ENCODE measurements at regions not wholly inside any gene's neighbourhood (a gene's known extent, or its start where the extent isn't known, plus 50 kb on each side); places are given as distances from the start of the nearest gene placed in this dataset.
A peak's percentile ranks its signal among the peaks of the same experiment; 100 is the strongest.

DNA sequence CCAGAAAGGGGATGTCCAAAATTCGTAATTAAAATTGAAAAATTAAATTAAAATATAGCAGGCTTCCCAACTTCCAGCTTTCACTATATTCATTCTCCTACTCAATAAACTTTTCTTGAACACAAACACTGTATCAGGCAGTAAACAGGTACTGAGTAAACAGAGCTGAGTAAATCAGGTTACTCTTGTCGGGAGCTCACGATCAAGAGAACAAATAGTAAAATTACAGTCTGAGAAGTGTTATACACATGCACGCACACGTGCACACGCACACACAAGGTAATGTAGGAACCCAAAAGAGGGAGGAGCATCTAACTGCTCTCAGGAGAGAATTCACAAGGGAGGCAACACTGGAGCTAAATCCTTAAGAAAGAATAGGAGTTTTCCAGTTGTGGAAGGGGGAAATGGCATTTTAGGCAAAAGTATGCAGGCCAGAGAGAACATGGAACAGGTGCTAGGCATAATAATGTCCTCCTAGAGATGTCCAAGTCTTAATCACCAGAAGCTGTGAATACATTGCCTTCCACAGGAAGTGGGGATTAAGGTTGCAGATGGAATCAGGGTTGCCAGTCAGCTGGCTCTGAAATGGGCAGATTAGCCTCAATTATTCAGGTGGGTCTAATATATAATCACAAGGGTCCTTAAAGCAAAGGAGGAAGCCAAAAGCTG, 598.8 kb upstream of the BRINP1 start:
- DNase-seq (ENCODE audit: low spot score), result no peak
- in situ Hi-C loops (cut with HindIII; ENCODE audit: low sequenced_read_pairs), result no loop called here

DNA sequence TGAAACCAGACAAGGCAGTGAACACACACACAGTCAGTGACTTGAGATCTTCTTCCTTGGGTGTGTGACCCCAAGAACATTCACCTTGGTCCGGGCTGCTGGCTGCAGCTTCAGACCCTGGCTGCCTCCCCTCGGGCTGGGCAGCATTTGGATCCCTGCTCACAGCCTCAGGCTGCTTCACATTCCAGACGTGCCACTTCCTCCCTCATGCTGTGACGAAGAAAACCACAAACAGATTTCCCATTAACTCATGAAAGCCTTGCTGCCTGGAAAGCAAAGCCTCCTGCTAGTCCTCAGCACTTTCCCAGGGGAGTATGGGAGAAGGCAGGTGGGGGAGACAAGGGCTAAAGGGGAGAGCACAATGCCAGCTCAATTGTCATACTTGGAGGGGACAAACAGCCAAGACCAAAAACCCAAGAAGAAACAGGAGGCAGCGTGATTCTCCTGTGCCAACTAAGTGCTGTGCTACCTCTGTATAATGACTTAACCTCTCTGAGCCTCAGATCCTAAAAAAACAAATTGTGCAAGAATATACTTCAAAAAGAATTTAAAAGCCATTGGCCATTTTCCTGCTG, 594.6 kb upstream of the BRINP1 start:
- DNase-seq (ENCODE audit: low spot score), result no peak
- in situ Hi-C loops (cut with HindIII; ENCODE audit: low sequenced_read_pairs), result no loop called here

DNA sequence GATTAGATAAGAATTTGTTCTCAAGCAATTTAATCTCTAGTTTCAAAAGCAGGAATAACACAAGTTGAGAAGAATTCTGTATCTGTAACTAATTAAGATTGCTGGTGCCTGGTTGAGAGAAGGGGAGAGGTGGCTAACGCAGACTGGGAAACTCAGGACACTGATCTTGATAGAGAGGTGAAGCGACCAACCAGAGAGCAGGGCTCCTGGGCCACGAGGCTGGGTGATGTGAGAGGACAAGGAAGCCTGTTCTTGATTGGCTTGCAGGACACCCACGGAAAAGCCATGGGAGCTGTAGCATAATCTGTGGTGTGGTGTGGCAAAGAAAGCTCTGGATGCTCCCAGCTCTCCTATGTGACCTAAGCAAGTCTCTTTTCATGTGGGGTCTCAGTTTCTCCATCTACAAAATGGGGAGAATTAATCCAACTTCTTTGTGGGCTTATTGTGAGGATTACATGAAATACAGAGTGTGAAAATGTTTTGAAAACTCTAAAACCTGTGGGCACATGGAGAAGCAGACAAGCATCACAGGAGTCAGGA, 594.1 kb upstream of the BRINP1 start:
- no peak for DNase-seq (ENCODE audit: low spot score)
- in situ Hi-C loops (cut with HindIII; ENCODE audit: low sequenced_read_pairs), result no loop called here

GRCh38 chr9:119961774-119962424, 592.7 kb upstream of the BRINP1 start:
- DNase-seq (ENCODE audit: low spot score), result no peak
- in situ Hi-C loops (cut with HindIII; ENCODE audit: low sequenced_read_pairs), result no loop called here

GRCh38 chr9:119959846-119960545, 590.8 kb upstream of the BRINP1 start:
- peak; percentile 88 for DNase-seq (ENCODE audit: low spot score)
- in situ Hi-C loops (cut with HindIII; ENCODE audit: low sequenced_read_pairs), result no loop called here

- in situ Hi-C loops (cut with HindIII; ENCODE audit: low sequenced_read_pairs), result no loop called here
- no peak for DNase-seq (ENCODE audit: low spot score)
Observed at GRCh38 chr9:119956111-119956510, 586.9 kb upstream of the BRINP1 start.

GRCh38 chr9:119955276-119955675, 586.0 kb upstream of the BRINP1 start:
- in situ Hi-C loops (cut with HindIII; ENCODE audit: low sequenced_read_pairs), result no loop called here
- no peak for DNase-seq (ENCODE audit: low spot score)

GRCh38 chr9:119951591-119951990, 582.4 kb upstream of the BRINP1 start:
- in situ Hi-C loops (cut with HindIII; ENCODE audit: low sequenced_read_pairs), result no loop called here

DNA sequence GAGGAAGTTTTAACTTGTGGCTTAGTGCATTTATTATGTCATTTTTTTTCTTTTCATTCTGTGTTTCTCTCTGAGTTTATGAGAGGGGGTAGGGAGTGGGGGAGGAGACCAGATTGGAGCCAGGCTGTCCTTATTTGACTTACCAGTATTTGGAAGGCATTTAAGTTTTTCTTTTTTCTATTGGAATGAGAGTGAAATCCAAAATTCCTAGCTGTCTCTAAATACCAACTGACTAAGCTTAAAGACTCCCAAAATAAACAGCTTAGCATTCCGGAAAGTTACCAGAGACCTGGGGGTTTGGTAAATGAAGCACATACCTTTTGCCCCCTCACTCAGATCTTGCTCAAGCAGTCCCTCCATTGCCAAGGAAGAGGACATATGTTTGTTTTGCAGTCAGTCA, 581.9 kb upstream of the BRINP1 start:
- DNase-seq (ENCODE audit: low spot score), result no peak
- in situ Hi-C loops (cut with HindIII; ENCODE audit: low sequenced_read_pairs), result no loop called here

More at GRCh38 chr9:119951591-119951990, 582.4 kb upstream of the BRINP1 start:
- DNase-seq (ENCODE audit: low spot score), result no peak

GRCh38 chr9:119945686-119946085, 576.5 kb upstream of the BRINP1 start:
- in situ Hi-C loops (cut with HindIII; ENCODE audit: low sequenced_read_pairs), result no loop called here
- no peak for DNase-seq (ENCODE audit: low spot score)

GRCh38 chr9:119941091-119941490, 571.9 kb upstream of the BRINP1 start:
- in situ Hi-C loops (cut with HindIII; ENCODE audit: low sequenced_read_pairs), result no loop called here
- DNase-seq (ENCODE audit: low spot score), result peak; percentile 97

DNA sequence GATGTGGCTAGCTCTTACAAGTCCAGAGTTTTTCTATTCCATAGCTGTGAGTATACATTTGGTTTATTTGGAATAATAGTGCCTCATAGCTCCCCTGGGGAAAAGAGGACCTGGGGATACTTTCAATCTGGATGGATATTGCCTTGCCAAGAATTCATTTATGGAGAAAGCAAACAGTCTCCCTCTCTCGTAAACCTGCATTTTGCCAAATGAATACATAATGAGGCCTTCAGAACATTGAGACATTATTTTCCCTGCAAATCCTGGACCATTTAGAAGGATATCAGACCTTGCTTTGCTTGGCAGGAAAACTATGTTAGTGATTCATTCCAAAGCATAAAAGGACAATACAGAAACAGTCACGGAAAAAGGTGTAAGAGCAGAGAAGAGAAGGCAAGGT, 569.6 kb upstream of the BRINP1 start:
- in situ Hi-C loops (cut with HindIII; ENCODE audit: low sequenced_read_pairs), result no loop called here
- DNase-seq (ENCODE audit: low spot score), result peak; percentile 84

DNA sequence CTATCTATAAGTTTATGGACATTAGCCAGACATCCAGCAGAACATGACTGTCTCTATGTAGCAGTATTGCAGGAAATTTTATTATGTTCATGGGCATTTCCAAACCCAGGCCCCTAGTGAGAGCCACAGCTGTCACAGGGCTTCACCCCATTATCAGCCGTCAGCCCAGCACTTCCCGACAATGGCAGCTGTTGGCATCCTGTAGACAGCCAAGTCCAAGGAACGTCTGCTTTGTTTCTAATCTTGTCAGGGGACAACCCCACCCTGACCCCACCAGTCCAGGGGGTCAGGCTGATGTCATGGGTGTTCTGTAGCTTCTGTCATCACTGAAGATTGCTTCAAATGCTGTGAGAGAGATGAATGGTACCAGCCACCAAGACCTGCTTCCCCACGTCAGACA, 565.3 kb upstream of the BRINP1 start:
- DNase-seq (ENCODE audit: low spot score), result no peak
- in situ Hi-C loops (cut with HindIII; ENCODE audit: low sequenced_read_pairs), result no loop called here

- no peak for DNase-seq (ENCODE audit: low spot score)
- in situ Hi-C loops (cut with HindIII; ENCODE audit: low sequenced_read_pairs), result no loop called here
Observed at GRCh38 chr9:119933191-119933590, 564.0 kb upstream of the BRINP1 start.

DNA sequence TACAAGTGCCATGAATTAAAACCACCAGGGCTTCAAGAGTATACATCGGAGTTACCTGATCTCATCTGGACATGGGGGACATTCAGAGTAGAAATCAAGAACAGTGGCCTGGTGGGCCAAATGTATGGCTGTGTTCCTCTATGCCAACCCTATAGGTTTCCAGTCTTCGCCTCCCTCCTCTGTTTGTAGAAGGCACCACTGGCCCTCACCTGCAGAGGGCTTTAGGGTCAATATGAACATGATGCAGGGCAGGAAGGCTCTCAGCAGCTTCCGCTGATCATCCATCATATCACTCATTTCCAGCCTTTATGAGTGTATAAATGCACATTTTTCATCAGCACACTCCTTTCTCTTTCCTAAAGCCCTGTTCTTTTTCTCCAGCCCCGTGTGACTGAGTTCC, 555.5 kb upstream of the BRINP1 start:
- no peak for DNase-seq (ENCODE audit: low spot score)
- in situ Hi-C loops (cut with HindIII; ENCODE audit: low sequenced_read_pairs), result no loop called here

DNA sequence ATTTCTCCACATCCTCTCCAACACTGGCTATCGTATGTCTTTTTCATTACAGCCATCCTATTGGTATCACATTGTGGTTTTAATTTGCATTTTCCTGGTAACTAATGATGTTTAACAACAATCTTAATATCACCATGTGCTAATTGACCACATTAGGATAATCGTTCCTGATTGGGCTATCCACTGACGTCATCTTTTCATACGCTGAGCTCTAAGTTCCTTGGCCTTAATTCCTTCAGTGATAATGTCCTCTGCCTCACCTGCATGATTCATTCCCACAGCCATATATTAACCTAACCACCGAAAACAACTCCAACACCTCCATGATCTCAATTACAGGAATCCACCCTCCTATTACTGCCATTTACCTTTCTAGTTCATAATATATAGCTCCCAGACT, 547.9 kb upstream of the BRINP1 start:
- in situ Hi-C loops (cut with HindIII; ENCODE audit: low sequenced_read_pairs), result no loop called here
- no peak for DNase-seq (ENCODE audit: low spot score)

GRCh38 chr9:119907056-119907455, 537.8 kb upstream of the BRINP1 start:
- no peak for DNase-seq (ENCODE audit: low spot score)
- in situ Hi-C loops (cut with HindIII; ENCODE audit: low sequenced_read_pairs), result no loop called here

DNA sequence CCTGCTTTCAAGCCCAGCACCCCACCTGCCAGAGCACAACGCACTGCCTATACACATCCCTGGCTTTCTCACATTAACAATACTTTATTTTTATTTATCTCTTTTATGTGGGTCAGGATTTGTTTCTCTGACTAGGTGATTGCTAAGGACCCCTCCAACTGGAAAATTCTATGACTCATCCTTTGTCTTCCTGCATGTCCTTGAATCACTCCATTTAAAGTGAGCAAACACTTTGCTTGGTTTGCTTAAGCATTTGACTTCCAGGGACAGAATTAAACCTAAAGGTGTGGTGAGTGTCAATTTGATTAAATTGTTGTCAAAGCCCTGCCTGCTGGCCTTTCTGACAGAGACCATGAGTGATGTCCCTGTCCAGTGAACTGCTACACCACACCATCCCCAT, 536.5 kb upstream of the BRINP1 start:
- DNase-seq (ENCODE audit: low spot score), result no peak
- in situ Hi-C loops (cut with HindIII; ENCODE audit: low sequenced_read_pairs), result no loop called here

GRCh38 chr9:119903851-119904250, 534.6 kb upstream of the BRINP1 start:
- in situ Hi-C loops (cut with HindIII; ENCODE audit: low sequenced_read_pairs), result no loop called here
- no peak for DNase-seq (ENCODE audit: low spot score)

GRCh38 chr9:119902611-119903010, 533.4 kb upstream of the BRINP1 start:
- no peak for DNase-seq (ENCODE audit: low spot score)
- in situ Hi-C loops (cut with HindIII; ENCODE audit: low sequenced_read_pairs), result no loop called here

All from G401 (cell line).